ENCODE measurements at regions not wholly inside any gene's neighbourhood (a gene's known extent, or its start where the extent isn't known, plus 50 kb on each side); places are given as distances from the start of the nearest gene placed in this dataset.

DNA sequence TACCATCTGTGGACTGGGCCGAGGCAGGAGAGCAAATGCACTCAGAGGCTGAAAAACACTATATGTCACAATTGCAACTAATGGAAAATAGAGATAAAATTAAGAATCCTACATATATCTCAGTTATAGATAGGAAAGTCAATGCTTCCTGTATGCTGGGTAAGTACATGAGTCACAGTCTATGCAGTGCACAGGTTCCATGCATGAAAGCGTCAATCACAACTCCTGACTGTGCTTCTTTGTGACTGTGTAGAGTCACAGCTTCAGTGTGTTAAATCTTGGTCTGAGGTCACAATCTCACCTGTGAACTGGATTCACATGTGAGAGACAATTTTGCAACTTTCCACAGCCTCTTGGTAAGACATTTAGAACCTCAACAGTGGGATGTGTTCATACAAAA is 247.2 kb downstream of the RPS4Y2 start:
- no peak overlapping the region for H3K27ac ChIP-seq
- no peak for TF ChIP-seq CTCF (conservative IDR thresholded peaks at IDR 0.05)

DNA sequence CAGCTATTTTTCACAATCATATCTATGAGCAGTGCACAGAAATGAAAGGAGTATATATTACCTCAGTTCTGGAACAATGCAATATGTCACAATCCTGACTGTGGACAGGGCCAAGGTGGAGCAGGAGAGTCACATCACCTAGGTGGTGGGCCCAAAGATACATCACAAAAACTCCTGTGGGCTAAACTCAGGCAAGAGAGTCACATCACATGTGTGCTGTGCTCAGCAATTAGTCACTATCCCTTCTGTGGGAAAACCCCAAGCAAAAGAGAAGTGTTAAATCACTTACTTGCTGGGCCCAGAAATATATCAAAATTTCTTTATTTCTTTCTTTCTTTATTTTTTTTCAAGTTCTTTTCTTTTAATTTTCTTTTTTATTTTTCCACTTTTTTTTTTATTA is 249.6 kb downstream of the RPS4Y2 start:
- no peak for TF ChIP-seq CTCF (conservative IDR thresholded peaks at IDR 0.05)

GRCh38 chrY:21021811-21022210 is 265.9 kb downstream of the RPS4Y2 start:
- TF ChIP-seq CTCF (conservative IDR thresholded peaks at IDR 0.05): no peak
- no peak overlapping the region for H3K27ac ChIP-seq

More for the DNA sequence above, 249.6 kb downstream of the RPS4Y2 start:
- no peak overlapping the region for H3K27ac ChIP-seq

DNA sequence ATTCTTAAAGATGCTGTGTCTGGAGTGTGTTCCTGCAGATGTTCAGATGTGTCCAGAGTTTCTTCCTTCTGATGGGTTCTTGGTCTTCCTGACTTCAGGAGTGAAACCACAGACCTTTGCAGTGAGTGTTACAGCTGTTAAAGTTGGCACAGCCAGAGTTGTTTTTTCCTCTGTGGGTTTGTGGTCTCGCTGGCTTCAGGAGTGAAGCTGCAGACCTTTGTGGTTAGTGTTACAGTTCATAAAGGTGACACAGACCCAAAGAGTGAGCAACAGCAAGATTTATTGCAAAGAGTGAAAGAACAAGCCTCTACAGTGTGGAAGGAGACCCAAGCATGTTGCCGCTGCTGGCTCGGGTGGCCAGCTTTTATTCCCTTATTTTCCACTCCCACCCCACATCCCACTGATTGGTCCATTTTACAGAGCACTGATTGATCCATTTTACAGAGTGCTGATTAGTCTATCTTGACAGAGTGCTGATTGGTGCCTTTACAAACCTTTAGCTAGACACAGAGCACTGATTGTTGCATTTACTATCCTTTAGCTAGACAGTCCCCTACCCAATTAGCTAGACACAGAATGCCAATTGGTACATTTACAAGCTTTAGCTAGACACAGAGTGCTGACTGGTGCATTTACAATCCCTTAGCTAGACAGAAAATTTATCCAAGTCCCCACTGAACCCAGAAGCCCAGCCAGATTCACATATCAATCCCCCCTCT is 266.6 kb downstream of the RPS4Y2 start:
- no peak for TF ChIP-seq CTCF (conservative IDR thresholded peaks at IDR 0.05)

GRCh38 chrY:21023906-21024305 is 268.0 kb downstream of the RPS4Y2 start:
- no peak overlapping the region for H3K27ac ChIP-seq
- TF ChIP-seq CTCF (conservative IDR thresholded peaks at IDR 0.05): no peak

More for the DNA sequence above, 266.6 kb downstream of the RPS4Y2 start:
- H3K27ac ChIP-seq: no peak overlapping the region

DNA sequence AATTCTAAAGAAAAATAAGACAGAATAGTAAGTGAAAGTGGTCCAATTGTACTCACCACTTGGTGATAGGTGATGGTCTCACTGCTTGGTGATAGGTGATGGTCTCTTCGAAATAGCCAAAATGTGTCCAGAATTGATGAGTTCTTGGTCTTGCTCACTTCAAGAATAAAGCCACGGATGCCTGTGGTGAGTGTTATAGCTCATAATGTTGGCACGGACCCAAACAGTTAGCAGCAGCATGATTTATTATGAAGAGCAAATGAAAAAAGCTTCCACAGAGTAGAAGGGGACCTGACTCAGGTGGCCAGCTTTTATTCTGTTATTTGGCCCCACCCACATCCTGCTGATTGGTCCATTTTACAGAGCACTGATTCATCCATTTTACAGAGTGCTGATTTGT is 272.6 kb downstream of the RPS4Y2 start:
- no peak for TF ChIP-seq CTCF (conservative IDR thresholded peaks at IDR 0.05)
- no peak overlapping the region for H3K27ac ChIP-seq

DNA sequence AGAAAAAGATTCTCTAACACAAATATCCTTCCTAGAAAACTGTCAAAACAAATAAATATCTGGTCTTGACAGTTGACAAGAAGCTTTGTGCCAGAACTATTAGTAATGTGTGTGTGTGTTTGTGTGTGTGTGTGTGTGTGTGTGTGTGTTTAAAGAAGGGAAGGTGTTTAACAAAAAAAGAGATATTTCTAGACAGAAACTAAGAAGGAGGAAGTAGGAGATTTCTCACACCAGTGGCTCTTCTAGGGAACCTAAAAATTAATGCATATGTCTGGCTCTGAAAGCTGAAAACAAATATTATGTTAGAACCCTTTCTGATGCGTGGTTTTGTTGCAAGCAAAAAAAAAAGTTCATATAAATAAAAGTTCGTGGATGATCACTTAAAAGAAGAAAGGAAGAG is 277.5 kb downstream of the RPS4Y2 start:
- no peak overlapping the region for H3K27ac ChIP-seq
- TF ChIP-seq CTCF (conservative IDR thresholded peaks at IDR 0.05): no peak

Data from VCaP (cell line).